Transverse colon (tissue), 4 donors: ENCODE measurements at regions not wholly inside any gene's neighbourhood (a gene's known extent, or its start where the extent isn't known, plus 50 kb on each side); places are given as distances from the start of the nearest gene placed in this dataset.

Source experiments
- DNase-seq: peaks from one replicate; pipeline ENCODE4 v3.0.0-alpha.2; 2019
- H3K27ac ChIP-seq, 4 donors: fragments of 200-600 bp; sonication (generic); 2 replicates each; pipeline ENCODE4 v1.5.1; 2016 to 2018; ENCODE audit warnings: inconsistent platforms in 4 of 4
- H3K27me3 ChIP-seq: fragments of 200-600 bp; sonication (generic); 2 replicates; pipeline ENCODE4 v1.5.1; 2017; ENCODE audit warnings: inconsistent platforms
- H3K36me3 ChIP-seq, 4 donors: fragments of 200-600 bp; sonication (generic); 2 replicates each; pipeline ENCODE4 v1.5.1; 2017 to 2019; ENCODE audit warnings: inconsistent platforms in 4 of 4
- H3K4me1 ChIP-seq, 4 donors: fragments of 200-600 bp; sonication (generic); 2 replicates each; pipeline ENCODE4 v1.5.1; 2017 to 2020; ENCODE audit warnings: inconsistent platforms in 4 of 4
- H3K4me3 ChIP-seq, 4 donors: fragments of 200-600 bp; sonication (generic); 1 replicate in 1 of 4; 2 replicates in 3 of 4; pipeline versions ENCODE4 v1.5.1 to v1.6.1; 2017 to 2019; ENCODE audit warnings: inconsistent platforms in 4 of 4
- H3K9me3 ChIP-seq, 2 donors: fragments of 200-600 bp; sonication (generic); 2 replicates each; pipeline ENCODE4 v1.5.1; 2017 to 2019; ENCODE audit warnings: inconsistent platforms in 2 of 2
- CTCF ChIP-seq, 5 experiments: fragments of 200-600 bp in 3 of 5; fragments of 450-650 bp in 2 of 5; sonication (generic) in 3 of 5; IDR thresholded peaks; 1 replicate in 2 of 5; 2 replicates in 3 of 5; pipeline ENCODE4 v1.5.1; 2016 to 2017; ENCODE audit warnings: antibody characterized with exemption in 5 of 5, inconsistent platforms in 3 of 5, mild to moderate bottlenecking in 2 of 5, moderate library complexity in 1 of 5
- EP300 ChIP-seq: sonication (generic); formaldehyde crosslinking; IDR thresholded peaks from one replicate; pipeline ENCODE4 v1.6.1; 2017; ENCODE audit warnings: antibody characterized with exemption, low read depth
- POLR2A ChIP-seq: fragments of 450-650 bp; IDR thresholded peaks from one replicate; pipeline ENCODE4 v1.6.1; 2016; ENCODE audit warnings: antibody characterized with exemption, mild to moderate bottlenecking, moderate library complexity
- POLR2AphosphoS5 ChIP-seq, 3 donors: sonication (generic); formaldehyde crosslinking; IDR thresholded peaks; one replicate each; pipeline ENCODE4 v1.6.1; 2016; ENCODE audit warnings: antibody characterized with exemption in 3 of 3
- WGBS, 2 donors: methylation state at CpG; one replicate each; pipeline ENCODE4 v1.1.5; 2018; ENCODE audit warnings: low coverage in 1 of 2; 5-methylcytosine and 5-hydroxymethylcytosine counted together
- in situ Hi-C, 4 donors: fragments of 200-750 bp; cut with MboI; loops; one replicate each; pipeline versions ENCODE4 v1.15.0 to v1.15.1; 2017; ENCODE audit warnings: low sequenced_read_pairs in 3 of 4, low pct_ligation_motif_present in 1 of 4, low pct_unique_long_range_greater_than_20kb in 1 of 4
- intact Hi-C: fragments of 100-400 bp; cut with DNase I; formaldehyde crosslinking; loops from one replicate; pipeline ENCODE4 v1.15.1; 2023; ENCODE audit warnings: low total_unique reads

GRCh38 chr22:48804811-48805301 lies 1022.8 kb downstream of the BRD1 start:
- in situ Hi-C loops (no loop called here), intact Hi-C loops (no loop called here)
- Histone ChIP-seq H3K9me3 (no peaks in the 10 kb centered on the region), H3K36me3 (no peaks in the 10 kb centered on the region), H3K27ac (no peak overlapping the region), H3K4me3 (no peak overlapping the region), H3K27me3 (no peaks in the 10 kb centered on the region), H3K4me1 (no peaks in the 10 kb centered on the region)
- 54% methylated on average over 10 of the region's 22 CpGs; no CpG with 5 or more reads in 1 of the 2 donors for WGBS, 2 donors
- DNase-seq = no peak
- no peak for TF ChIP-seq CTCF (IDR thresholded peaks at IDR 0.05)
- TF ChIP-seq EP300 = no peak
- no peak for TF ChIP-seq POLR2AphosphoS5 (IDR thresholded peaks at IDR 0.05)
- TF ChIP-seq POLR2A = no peak

- no peaks in the 10 kb centered on the region for H3K4me1 ChIP-seq
- intact Hi-C loops (no loop called here), in situ Hi-C loops (no loop called here)
- H3K27me3 ChIP-seq = no peaks in the 10 kb centered on the region
- WGBS, 2 donors = 80% methylated on average over 21 of the region's 25 CpGs; no CpG with 5 or more reads in 1 of the 2 donors
- no peak for DNase-seq
- no peaks in the 10 kb centered on the region for H3K9me3 ChIP-seq
- H3K36me3 ChIP-seq = no peaks in the 10 kb centered on the region
- no peak overlapping the region for H3K4me3 ChIP-seq
- TF ChIP-seq POLR2AphosphoS5 (IDR thresholded peaks at IDR 0.05) = no peak
- no peak overlapping the region for H3K27ac ChIP-seq
Measured at GRCh38 chr22:48803948-48804810, 1023.5 kb downstream of the BRD1 start.

GRCh38 chr22:48803171-48803947 lies 1024.3 kb downstream of the BRD1 start:
- no peaks in the 10 kb centered on the region for H3K4me1 ChIP-seq
- no peaks in the 10 kb centered on the region for H3K27me3 ChIP-seq
- intact Hi-C loops (no loop called here), in situ Hi-C loops (no loop called here)
- 79 to 83% methylated on average over 1 to 18 of the region's 19 CpGs for WGBS, 2 donors
- TF ChIP-seq EP300 (no peak), POLR2A (no peak), CTCF (IDR thresholded peaks at IDR 0.05) (no peak)
- no peaks in the 10 kb centered on the region for H3K9me3 ChIP-seq
- no peak for DNase-seq
- no peak overlapping the region for H3K27ac ChIP-seq
- H3K36me3 ChIP-seq = no peaks in the 10 kb centered on the region
- no peak overlapping the region for H3K4me3 ChIP-seq

- Histone ChIP-seq H3K4me1 (no peaks in the 10 kb centered on the region), H3K36me3 (no peaks in the 10 kb centered on the region), H3K9me3 (no peaks in the 10 kb centered on the region), H3K27me3 (no peaks in the 10 kb centered on the region), H3K4me3 (no peak overlapping the region), H3K27ac (no peak overlapping the region)
- intact Hi-C loops (no loop called here), in situ Hi-C loops (no loop called here)
- TF ChIP-seq CTCF (IDR thresholded peaks at IDR 0.05) (no peak), POLR2A (no peak), EP300 (no peak), POLR2AphosphoS5 (IDR thresholded peaks at IDR 0.05) (no peak)
- WGBS, 2 donors = 76% methylated on average over 19 of the region's 19 CpGs; no CpG with 5 or more reads in 1 of the 2 donors
- no peak for DNase-seq
Measured at GRCh38 chr22:48802576-48802975, 1025.1 kb downstream of the BRD1 start.
